Stimulated activated CD8-positive, alpha-beta memory T cell treated with anti-CD3 and anti-CD28 coated beads, Interleukin-4, amount 100 ng/mL, for 1 hour (primary cell): ENCODE measurements at regions not wholly inside any gene's neighbourhood (a gene's known extent, or its start where the extent isn't known, plus 50 kb on each side); places are given as distances from the start of the nearest gene placed in this dataset.

Experiments
- DNase-seq, 2 donors: peaks; one replicate each; pipeline ENCODE4 v3.0.0-alpha.2; 2020; ENCODE audit warnings: low read depth in 2 of 2, low spot score in 1 of 2

GRCh38 chr7:36092221-36092771, 60.8 kb upstream of the EEPD1 start:
- no peak for DNase-seq

- no peak for DNase-seq
Measured at GRCh38 chr7:36096460-36097095, 56.5 kb upstream of the EEPD1 start.

GRCh38 chr7:36098096-36098495, 55.0 kb upstream of the EEPD1 start:
- no peak for DNase-seq

- no peak for DNase-seq
Measured at GRCh38 chr7:36100226-36100625, 52.8 kb upstream of the EEPD1 start.

- DNase-seq = no peak
Measured at GRCh38 chr7:36100634-36101033, 52.4 kb upstream of the EEPD1 start.
